Ishikawa (cell line): ENCODE measurements at regions not wholly inside any gene's neighbourhood (a gene's known extent, or its start where the extent isn't known, plus 50 kb on each side); places are given as distances from the start of the nearest gene placed in this dataset.

Source experiments
- CEBPB ChIP-seq: IDR thresholded peaks from 2 replicates; pipeline ENCODE4 v1.6.1; 2012
- CREB1 ChIP-seq: IDR thresholded peaks from 2 replicates; pipeline ENCODE4 v1.6.1; 2012; ENCODE audit warnings: low read depth
- EGR1 ChIP-seq: IDR thresholded peaks from 2 replicates; pipeline ENCODE4 v1.6.1; 2012
- EP300 ChIP-seq: IDR thresholded peaks from 2 replicates; pipeline ENCODE4 v1.6.1; 2012; ENCODE audit warnings: borderline replicate concordance
- FOXM1 ChIP-seq: IDR thresholded peaks from 2 replicates; pipeline ENCODE4 v1.6.1; 2012; ENCODE audit warnings: low read depth, borderline replicate concordance
- MAX ChIP-seq: IDR thresholded peaks from 2 replicates; pipeline ENCODE4 v1.6.1; 2012
- NFIC ChIP-seq: IDR thresholded peaks from 2 replicates; pipeline ENCODE4 v1.6.1; 2012
- RAD21 ChIP-seq: IDR thresholded peaks from 2 replicates; pipeline ENCODE4 v1.6.1; 2012; ENCODE audit warnings: low read depth
- TAF1 ChIP-seq: IDR thresholded peaks from 2 replicates; pipeline ENCODE4 v1.6.1; 2012; ENCODE audit warnings: low read depth, mild to moderate bottlenecking
- TCF12 ChIP-seq: IDR thresholded peaks from 2 replicates; pipeline ENCODE4 v1.6.1; 2012; ENCODE audit warnings: low read depth
- TEAD4 ChIP-seq: IDR thresholded peaks from 2 replicates; pipeline ENCODE4 v1.6.1; 2012
- YY1 ChIP-seq: IDR thresholded peaks from 2 replicates; pipeline ENCODE4 v1.6.1; 2012; ENCODE audit warnings: low read depth
- ZBTB7A ChIP-seq: IDR thresholded peaks from 2 replicates; pipeline ENCODE4 v1.6.1; 2012; ENCODE audit warnings: low read depth
- TF ChIP-seq, protein P1 (sequence below): IDR thresholded peaks from 2 replicates; pipeline ENCODE4 v1.6.1; 2012; ENCODE audit warnings: low read depth, mild to moderate bottlenecking
- TF ChIP-seq, protein P2 (sequence below): IDR thresholded peaks from 2 replicates; pipeline ENCODE4 v1.6.1; 2012

GRCh38 chrX:46211079-46211478 lies 334.1 kb downstream of the ZNF674 start:
- TF ChIP-seq ZBTB7A (no peak), FOXM1 (no peak)

- TF ChIP-seq YY1 (no peak), CREB1 (no peak), TEAD4 (peak; percentile 70), FOXM1 (peak; percentile 69; the same call in 1 of the 2 replicates), TCF12 (peak; percentile 75), NFIC (peak; percentile 28; the same call in 1 of the 2 replicates), EGR1 (0 out of 2 replicates have a peak, but pooled peaks have one; percentile 41), EP300 (peak; percentile 79)
These were observed 335.5 kb downstream of the ZNF674 start for GRCh38 chrX:46209768-46210167.

DNA sequence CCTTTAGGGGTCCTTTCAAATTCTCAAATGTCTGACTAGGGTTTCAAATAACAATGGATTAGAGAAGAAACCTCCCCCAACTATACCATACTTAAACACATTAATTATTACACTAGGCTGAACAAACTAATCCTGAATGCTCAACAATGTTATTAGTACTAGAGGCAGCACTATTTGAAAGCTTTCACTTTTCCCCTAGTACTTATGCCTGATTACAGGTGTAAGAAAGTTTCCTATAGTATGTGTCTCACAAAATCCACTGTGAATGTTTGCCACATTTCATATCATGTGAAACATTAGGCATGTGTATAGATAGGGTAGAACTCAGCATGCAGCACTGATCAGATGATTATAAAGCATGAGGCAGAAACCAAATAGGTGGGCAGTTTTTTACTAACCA lies 336.2 kb downstream of the ZNF674 start:
- TF ChIP-seq NFIC (no peak), TCF12 (no peak), EGR1 (no peak), ZBTB7A (no peak), YY1 (no peak), CREB1 (no peak), FOXM1 (no peak), TEAD4 (no peak), CEBPB (no peak), TAF1 (no peak), MAX (no peak)
- TF ChIP-seq, protein P1, sequence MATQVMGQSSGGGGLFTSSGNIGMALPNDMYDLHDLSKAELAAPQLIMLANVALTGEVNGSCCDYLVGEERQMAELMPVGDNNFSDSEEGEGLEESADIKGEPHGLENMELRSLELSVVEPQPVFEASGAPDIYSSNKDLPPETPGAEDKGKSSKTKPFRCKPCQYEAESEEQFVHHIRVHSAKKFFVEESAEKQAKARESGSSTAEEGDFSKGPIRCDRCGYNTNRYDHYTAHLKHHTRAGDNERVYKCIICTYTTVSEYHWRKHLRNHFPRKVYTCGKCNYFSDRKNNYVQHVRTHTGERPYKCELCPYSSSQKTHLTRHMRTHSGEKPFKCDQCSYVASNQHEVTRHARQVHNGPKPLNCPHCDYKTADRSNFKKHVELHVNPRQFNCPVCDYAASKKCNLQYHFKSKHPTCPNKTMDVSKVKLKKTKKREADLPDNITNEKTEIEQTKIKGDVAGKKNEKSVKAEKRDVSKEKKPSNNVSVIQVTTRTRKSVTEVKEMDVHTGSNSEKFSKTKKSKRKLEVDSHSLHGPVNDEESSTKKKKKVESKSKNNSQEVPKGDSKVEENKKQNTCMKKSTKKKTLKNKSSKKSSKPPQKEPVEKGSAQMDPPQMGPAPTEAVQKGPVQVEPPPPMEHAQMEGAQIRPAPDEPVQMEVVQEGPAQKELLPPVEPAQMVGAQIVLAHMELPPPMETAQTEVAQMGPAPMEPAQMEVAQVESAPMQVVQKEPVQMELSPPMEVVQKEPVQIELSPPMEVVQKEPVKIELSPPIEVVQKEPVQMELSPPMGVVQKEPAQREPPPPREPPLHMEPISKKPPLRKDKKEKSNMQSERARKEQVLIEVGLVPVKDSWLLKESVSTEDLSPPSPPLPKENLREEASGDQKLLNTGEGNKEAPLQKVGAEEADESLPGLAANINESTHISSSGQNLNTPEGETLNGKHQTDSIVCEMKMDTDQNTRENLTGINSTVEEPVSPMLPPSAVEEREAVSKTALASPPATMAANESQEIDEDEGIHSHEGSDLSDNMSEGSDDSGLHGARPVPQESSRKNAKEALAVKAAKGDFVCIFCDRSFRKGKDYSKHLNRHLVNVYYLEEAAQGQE: no peak
- TF ChIP-seq, protein P2, sequence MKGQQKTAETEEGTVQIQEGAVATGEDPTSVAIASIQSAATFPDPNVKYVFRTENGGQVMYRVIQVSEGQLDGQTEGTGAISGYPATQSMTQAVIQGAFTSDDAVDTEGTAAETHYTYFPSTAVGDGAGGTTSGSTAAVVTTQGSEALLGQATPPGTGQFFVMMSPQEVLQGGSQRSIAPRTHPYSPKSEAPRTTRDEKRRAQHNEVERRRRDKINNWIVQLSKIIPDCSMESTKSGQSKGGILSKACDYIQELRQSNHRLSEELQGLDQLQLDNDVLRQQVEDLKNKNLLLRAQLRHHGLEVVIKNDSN: no peak

DNA sequence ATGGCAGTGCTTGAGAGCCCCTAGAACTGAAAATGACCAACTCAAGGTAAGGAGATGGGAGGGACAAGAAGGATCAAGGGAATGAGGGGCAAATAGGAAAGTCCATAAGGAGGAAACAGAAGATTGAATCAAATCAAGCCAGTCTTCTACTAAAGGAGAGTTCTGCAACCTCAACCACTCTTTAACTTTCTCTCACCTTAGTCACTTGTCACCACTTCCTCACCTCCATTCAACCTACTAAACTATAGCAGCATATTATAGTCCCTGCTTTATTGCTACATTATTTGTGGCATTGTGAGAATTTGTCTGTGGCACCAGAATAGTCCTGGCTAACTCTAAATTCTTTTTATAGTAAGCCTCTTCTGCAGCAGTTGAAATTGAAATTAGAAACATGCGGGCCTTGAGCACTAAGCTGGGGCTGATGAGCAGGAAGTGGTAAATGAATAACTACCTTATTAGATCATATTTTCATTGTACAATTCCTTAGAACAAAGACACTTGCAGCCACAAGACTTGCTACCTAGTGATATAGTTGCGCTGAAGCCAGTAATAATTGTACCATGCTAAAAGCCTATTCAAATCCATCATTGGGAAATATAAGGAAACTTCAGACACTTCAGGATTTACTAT lies 336.9 kb downstream of the ZNF674 start:
- TF ChIP-seq CEBPB (no peak), RAD21 (no peak), MAX (no peak), YY1 (no peak), NFIC (no peak), TEAD4 (no peak), TAF1 (no peak), EGR1 (no peak), ZBTB7A (no peak), FOXM1 (no peak), TCF12 (no peak), EP300 (no peak), CREB1 (no peak)
- TF ChIP-seq, protein P2: no peak
- TF ChIP-seq, protein P1: no peak

DNA sequence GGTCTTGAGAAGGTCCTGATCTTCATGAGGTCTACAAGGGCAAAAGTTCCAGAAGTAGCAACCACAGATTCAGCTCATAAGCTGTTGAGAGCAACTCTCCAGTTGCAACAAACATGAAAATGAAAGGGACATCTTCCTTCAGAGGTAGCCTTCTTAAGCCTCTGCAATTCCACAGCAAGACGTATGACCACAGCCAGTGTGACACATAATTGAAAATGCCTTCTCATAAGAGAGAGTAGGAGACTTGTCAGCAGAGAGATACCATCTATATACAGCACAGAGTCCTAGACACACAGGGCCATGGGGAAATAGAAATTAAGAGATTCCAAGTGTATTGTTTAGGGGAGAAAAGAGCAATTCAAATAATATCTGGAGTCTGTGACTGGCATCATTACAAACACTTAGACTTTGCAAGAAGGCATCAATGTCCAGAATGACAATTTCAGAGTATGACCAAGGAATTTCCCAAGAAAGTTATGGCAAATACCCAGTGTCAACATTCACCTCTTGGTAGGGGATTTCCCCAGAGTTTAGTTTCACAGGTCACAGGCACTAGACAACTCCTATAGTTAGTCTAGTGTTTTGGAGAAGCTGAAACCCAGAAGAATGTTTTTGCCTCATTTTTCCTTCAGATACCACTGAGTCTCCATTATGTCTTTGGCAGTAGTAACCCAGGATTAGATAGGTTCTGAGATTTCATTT lies 340.3 kb downstream of the ZNF674 start:
- TF ChIP-seq CEBPB (no peak), TAF1 (no peak), NFIC (no peak), CREB1 (no peak), FOXM1 (no peak), MAX (no peak), EP300 (no peak), ZBTB7A (no peak), YY1 (no peak), RAD21 (no peak), TCF12 (no peak), EGR1 (no peak), TEAD4 (no peak)
- TF ChIP-seq, protein P2: no peak
- TF ChIP-seq, protein P1: no peak
